ENCODE measurements at regions not wholly inside any gene's neighbourhood (a gene's known extent, or its start where the extent isn't known, plus 50 kb on each side); places are given as distances from the start of the nearest gene placed in this dataset.

DNA sequence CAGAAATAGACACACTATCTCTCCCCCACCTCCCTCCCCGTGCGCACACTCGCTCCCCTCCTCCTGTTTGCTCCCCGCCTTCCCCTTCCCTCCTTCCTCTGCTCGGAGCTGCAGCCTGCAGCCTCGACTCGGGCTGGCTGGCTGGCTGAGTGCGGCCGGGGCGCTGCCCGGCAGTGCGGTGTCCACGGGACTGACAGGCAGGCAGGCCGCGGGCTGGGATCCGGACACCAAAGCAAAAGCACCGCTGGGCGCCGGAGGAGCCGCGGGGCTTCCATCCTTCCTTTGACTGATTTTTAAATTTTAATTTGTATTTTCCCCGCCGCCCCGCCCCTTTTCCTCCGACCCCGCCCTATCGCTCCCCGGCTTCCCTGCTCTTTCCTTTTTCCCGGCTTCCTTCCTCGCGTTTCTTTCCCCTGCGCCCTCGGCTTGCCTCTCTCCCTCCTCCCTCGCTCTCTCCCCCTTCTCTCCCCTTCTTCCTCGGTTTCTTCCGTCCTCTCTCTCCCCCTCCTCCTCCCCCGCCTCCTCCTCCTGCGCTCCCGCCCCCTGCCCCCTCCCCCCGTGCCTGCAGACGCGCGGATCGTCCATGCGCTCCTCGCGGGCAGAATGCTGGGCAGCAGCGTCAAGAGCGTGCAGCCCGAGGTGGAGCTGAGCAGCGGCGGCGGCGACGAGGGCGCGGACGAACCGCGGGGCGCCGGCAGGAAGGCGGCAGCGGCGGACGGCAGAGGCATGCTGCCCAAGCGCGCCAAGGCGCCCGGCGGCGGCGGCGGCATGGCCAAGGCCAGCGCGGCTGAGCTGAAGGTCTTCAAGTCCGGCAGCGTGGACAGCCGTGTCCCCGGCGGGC, 109.4 kb downstream of the NAV1 start:
- peaks cover 0 to 16% (median 9%) of the 10 kb centered on the region in 3 donors for H3K27me3 Mint-ChIP-seq (ENCODE audit: low read depth in 3 of 3)

GRCh38 chr1:201648907-201649721, 110.2 kb downstream of the NAV1 start:
- H3K36me3 Mint-ChIP-seq = no peaks in the 10 kb centered on the region
- H3K27me3 Mint-ChIP-seq (ENCODE audit: low read depth in 3 of 3) = peaks cover 0 to 13% (median 9%) of the 10 kb centered on the region in 3 donors
- no peak for DNase-seq
- H3K4me1 Mint-ChIP-seq = peaks cover 0 to 2% of the 10 kb centered on the region in 2 donors
- H3K9me3 Mint-ChIP-seq = no peaks in the 10 kb centered on the region
- H3K4me3 Mint-ChIP-seq = no peak overlapping the region
- H3K27ac Mint-ChIP-seq = no peak overlapping the region

More for the DNA sequence above, 109.4 kb downstream of the NAV1 start:
- Mint-ChIP-seq H3K4me1 (peaks cover 0 to 2% of the 10 kb centered on the region in 2 donors), H3K4me3 (no peak overlapping the region), H3K36me3 (no peaks in the 10 kb centered on the region), H3K9me3 (no peaks in the 10 kb centered on the region), H3K27ac (no peak overlapping the region)
- DNase-seq = no peak

DNA sequence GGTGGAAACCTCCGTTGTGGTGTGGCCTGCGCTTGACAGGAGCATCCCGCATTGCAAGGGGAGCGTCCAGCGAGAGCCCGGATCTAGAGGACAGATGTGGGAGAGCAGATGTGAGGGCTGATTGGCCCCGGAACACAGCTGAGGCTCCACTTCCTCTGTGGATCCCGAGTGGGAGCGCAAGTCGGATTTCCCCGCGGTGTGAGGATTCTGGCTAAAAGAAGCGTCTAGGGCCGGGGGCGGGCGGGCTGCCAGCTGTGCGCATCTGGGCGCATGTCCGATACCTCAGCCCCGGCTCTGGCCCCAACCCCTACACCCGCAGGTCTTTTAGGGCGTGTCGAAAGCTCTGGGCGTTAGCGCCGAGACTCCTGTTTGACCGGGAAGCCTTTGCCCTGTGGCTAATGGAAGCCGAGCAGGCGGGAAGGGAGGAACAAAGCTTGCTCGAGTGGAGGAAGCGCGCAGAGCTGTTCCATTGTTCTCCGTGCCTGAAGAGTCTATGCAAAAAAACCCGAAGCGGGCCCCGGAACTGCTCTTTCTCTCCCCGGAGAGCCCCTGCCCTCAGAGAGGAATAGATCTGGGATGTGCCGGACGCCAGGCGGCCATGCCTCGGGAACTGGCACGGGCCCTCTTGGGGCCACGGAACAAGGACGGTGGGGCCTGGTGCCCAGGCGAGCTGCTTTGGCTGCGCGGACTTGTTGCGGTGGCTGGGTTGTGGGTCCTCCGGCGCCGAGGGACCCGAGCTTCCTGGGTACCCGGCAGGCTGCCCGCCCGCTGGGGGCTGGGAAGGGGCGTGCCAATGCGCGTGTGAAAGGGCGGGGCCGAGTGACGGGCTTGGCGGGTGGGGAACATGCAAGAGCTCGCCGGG, 111.1 kb downstream of the NAV1 start:
- no peaks in the 10 kb centered on the region for H3K36me3 Mint-ChIP-seq
- no peak for DNase-seq
- H3K27me3 Mint-ChIP-seq (ENCODE audit: low read depth in 3 of 3) = peaks cover 4 to 13% (median 8%) of the 10 kb centered on the region in 3 donors
- H3K27ac Mint-ChIP-seq = no peak overlapping the region
- H3K4me1 Mint-ChIP-seq = peaks cover 0 to 2% of the 10 kb centered on the region in 2 donors
- peak overlapping the region in 1 of 5 donors; percentile 10 for H3K4me3 Mint-ChIP-seq
- no peaks in the 10 kb centered on the region for H3K9me3 Mint-ChIP-seq

DNA sequence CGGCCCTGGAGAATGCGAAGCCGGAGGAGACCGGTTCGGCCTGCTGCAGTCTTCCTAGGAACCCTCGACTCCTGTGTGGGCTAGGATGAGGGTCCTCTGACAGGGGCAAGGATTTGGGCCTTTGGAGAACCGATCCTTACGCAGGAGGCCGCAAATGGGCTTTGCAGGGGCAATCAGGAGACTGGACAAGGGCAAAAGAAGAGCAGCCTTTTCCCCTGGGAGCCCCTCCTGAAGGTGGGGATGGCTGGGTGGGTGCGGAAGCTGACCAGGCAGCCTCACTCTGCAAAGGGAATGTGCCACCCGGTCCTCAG, 111.7 kb downstream of the NAV1 start:
- no peak overlapping the region for H3K4me3 Mint-ChIP-seq
- H3K9me3 Mint-ChIP-seq = no peaks in the 10 kb centered on the region
- DNase-seq = no peak

DNA sequence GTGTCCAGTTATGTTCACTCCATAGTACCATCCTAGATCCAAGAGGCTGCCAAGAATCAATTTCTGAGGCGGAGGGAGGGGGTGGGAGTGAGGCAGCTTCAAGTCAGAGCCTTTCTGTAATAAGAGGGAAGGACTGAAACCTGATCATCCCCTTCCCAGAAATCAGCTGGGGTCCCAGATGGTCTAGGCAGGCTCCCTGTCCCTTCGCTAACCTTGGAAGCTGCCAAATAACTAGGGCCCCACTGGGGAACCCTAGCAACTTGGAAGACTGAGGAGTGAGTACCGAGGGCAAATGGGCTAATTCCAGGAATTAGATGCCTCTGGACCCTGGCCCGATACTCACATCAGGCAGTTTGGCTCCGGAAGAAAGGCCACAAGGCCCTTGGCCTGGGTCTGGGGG, 113.3 kb downstream of the NAV1 start:
- DNase-seq = no peak
- Mint-ChIP-seq H3K4me1 (peaks cover 0 to 2% of the 10 kb centered on the region in 2 donors), H3K4me3 (no peak overlapping the region), H3K27me3 (ENCODE audit: low read depth in 3 of 3) (peaks cover 4 to 13% (median 8%) of the 10 kb centered on the region in 3 donors), H3K9me3 (no peaks in the 10 kb centered on the region), H3K36me3 (no peaks in the 10 kb centered on the region), H3K27ac (no peak overlapping the region)

More for the DNA sequence above, 111.7 kb downstream of the NAV1 start:
- Mint-ChIP-seq H3K4me1 (peaks cover 0 to 2% of the 10 kb centered on the region in 2 donors), H3K27ac (no peak overlapping the region), H3K36me3 (no peaks in the 10 kb centered on the region), H3K27me3 (ENCODE audit: low read depth in 3 of 3) (peaks cover 4 to 13% (median 8%) of the 10 kb centered on the region in 3 donors)

DNA sequence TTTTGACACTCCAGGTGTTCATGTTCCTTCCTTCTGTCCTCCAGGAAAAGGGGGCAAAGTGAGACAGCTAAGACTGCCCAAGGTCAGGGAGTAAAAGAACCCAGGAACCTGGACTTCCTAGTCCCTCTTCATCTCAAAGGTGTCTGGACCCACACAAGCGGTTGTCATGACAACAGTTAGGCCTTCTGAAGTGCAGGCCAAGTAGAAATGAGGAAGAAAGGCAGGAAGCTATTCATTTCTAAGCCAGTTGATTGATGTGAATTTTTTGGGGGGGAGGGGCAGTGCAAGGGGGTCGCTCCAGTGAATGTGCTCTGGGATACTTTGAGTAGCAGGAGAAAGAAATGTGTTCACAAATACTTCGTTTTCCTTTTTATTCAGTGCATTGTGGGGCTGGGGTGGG, 114.3 kb downstream of the NAV1 start:
- Mint-ChIP-seq H3K36me3 (no peaks in the 10 kb centered on the region), H3K4me3 (no peak overlapping the region), H3K9me3 (no peaks in the 10 kb centered on the region), H3K27me3 (ENCODE audit: low read depth in 3 of 3) (peaks cover 4 to 15% (median 5%) of the 10 kb centered on the region in 3 donors), H3K27ac (no peak overlapping the region), H3K4me1 (no peaks in the 10 kb centered on the region)
- DNase-seq = no peak

DNA sequence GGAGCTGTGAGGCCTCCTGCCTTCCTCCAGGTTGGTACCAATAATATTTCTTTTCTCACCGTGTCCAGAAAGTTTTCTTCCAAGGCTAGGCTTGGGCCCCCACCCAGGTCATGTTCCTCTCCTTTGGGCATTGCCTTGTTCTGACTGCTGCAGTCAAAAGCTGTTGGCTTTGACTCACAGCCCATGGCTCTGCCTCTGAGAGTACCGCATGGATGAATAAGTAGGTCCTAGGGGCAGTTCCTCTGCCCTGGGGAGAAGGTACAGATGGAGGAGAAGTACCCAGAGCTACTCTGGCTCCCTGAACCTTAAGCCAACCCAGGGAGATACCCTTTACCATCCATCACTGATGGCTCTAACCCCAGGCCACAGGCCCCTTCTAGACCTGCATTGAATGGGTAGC, 115.0 kb downstream of the NAV1 start:
- no peak overlapping the region for H3K27ac Mint-ChIP-seq
- H3K9me3 Mint-ChIP-seq = no peaks in the 10 kb centered on the region
- H3K27me3 Mint-ChIP-seq (ENCODE audit: low read depth in 3 of 3) = peaks cover 4 to 15% (median 8%) of the 10 kb centered on the region in 3 donors
- no peak for DNase-seq
- no peaks in the 10 kb centered on the region for H3K4me1 Mint-ChIP-seq
- H3K4me3 Mint-ChIP-seq = no peak overlapping the region
- H3K36me3 Mint-ChIP-seq = no peaks in the 10 kb centered on the region

DNA sequence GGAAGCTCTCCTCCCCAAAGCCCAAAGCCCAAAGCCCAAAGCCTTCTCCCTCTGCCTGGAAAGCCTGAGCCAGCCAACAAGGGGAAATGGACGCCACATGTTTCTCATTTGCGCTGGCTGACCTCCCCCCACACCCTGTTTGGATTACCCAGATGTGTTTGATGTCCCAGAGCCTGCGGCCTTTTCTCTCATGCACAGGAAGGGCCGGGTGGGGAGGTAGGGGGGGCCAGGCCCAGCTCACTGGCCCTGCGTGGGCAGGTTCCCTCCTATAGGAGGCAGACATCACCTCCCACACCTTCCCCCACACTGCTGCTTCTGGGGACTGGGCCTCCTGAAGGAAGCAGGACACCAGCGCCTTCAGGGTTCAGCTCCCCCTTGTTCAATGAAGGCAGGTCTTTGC, 116.3 kb downstream of the NAV1 start:
- Mint-ChIP-seq H3K27ac (no peak overlapping the region), H3K4me1 (no peaks in the 10 kb centered on the region), H3K9me3 (no peaks in the 10 kb centered on the region), H3K27me3 (ENCODE audit: low read depth in 3 of 3) (peaks cover 4 to 11% (median 8%) of the 10 kb centered on the region in 3 donors), H3K36me3 (no peaks in the 10 kb centered on the region), H3K4me3 (no peak overlapping the region)
- no peak for DNase-seq

DNA sequence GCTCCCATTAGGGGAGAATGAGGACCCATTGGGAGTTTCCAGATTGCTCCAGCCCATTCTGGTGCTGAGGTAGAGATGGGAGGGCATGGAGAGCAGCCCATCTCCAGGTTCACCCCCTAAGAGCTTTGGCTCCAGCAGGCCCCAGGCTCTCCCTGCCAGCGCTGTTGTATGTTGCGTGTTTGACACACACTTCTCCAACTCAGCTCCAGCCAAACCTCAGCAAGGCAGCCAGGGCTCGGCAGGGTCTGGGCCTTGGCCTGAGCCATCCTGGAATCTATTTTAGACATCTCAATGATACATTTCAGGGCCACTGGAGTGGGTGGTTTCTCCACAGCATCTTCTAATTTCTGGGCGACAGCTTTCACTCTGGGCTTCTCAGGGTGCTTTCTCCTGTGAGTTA, 117.0 kb downstream of the NAV1 start:
- Mint-ChIP-seq H3K27ac (no peak overlapping the region), H3K9me3 (no peaks in the 10 kb centered on the region), H3K4me1 (no peaks in the 10 kb centered on the region), H3K36me3 (no peaks in the 10 kb centered on the region), H3K4me3 (no peak overlapping the region), H3K27me3 (ENCODE audit: low read depth in 3 of 3) (peaks cover 4 to 8% (median 6%) of the 10 kb centered on the region in 3 donors)
- no peak for DNase-seq

DNA sequence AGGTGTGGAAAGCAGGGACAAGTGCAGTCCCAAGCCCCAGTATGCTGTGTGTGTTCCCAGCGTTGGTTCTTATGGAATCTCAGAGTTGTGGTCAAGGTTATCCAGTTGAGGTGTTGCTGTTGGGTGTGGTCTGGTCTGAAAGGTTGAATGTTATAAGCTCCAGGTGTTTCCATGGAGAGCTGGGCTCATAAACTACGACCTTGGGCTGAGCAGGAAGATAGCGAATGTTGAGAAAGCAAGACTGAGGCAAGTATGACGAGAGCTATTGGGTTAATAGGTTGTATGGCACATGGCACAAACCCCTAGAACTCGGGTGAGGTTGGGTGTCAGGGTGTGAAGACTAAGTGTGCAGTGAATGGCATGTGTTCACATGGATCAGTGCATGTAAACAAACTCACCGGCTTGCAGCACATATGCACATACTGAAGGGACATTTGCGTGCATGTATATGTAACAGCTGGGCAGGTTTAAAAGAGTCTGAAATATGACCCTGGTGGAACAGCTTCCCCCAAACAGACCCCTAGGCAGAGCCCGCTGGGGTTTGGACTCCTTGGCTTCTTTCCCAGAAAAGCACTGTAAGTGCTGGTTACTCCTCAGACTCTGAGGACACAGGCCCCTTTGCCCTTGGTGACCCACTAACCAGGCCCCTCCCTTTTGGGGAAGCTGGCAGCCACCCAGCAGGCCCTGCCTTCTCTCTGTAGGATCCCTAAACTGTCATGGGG, 117.5 kb downstream of the NAV1 start:
- no peaks in the 10 kb centered on the region for H3K9me3 Mint-ChIP-seq
- no peaks in the 10 kb centered on the region for H3K4me1 Mint-ChIP-seq
- DNase-seq = no peak
- H3K36me3 Mint-ChIP-seq = no peaks in the 10 kb centered on the region
- H3K4me3 Mint-ChIP-seq = no peak overlapping the region
- no peak overlapping the region for H3K27ac Mint-ChIP-seq
- H3K27me3 Mint-ChIP-seq (ENCODE audit: low read depth in 3 of 3) = peaks cover 4 to 8% (median 6%) of the 10 kb centered on the region in 3 donors

- no peaks in the 10 kb centered on the region for H3K4me1 Mint-ChIP-seq
- no peak overlapping the region for H3K4me3 Mint-ChIP-seq
- H3K27ac Mint-ChIP-seq = no peak overlapping the region
- peaks cover 2 to 4% (median 2%) of the 10 kb centered on the region in 3 donors for H3K27me3 Mint-ChIP-seq (ENCODE audit: low read depth in 3 of 3)
- DNase-seq = no peak
- no peaks in the 10 kb centered on the region for H3K9me3 Mint-ChIP-seq
- no peaks in the 10 kb centered on the region for H3K36me3 Mint-ChIP-seq
Observed at GRCh38 chr1:201659572-201659971, 120.6 kb downstream of the NAV1 start.

DNA sequence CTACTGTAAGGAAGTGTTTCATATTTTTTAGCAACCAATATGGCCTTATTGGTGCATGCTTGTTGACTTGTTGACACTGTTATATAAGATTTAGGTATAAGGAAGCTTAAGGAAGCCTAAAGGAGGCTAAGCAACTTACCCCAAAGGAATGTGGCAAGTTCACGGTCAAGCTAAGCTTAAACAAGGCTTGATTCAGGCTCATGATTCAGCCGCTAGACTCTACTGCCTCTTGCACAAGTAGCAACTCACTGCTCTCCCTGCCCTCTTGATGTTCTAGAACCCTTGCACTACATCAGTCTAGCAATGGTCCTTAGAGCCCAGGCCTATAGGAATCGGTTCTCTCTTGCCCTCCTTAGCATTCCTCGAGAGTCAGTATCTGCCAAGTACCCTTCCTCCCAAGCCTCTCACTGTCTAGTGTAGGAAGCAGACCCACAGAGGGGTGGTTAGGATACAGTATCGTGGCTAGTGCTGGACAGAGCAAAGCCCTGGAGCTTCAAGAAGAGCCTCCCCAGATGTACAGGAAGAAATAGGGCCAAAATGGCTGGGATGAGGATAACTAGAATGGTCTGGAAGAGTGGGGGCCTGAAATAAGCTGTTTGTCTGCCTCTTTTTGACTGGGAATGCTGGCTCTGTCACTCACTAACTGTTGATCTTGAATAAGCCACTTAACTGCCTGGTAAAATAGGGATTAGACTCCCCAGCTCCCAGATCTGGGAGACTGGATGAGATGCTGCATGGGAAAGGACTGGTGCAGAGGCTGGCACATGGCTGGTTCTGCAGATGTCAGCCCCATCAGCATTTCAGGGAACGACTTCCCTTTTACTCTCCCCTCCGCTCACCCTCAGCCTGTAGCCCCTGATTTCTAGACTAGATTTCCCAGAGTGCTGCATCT, 122.2 kb downstream of the NAV1 start:
- no peak overlapping the region for H3K27ac Mint-ChIP-seq
- H3K36me3 Mint-ChIP-seq = no peaks in the 10 kb centered on the region
- H3K27me3 Mint-ChIP-seq (ENCODE audit: low read depth in 3 of 3) = peaks cover 1 to 3% (median 2%) of the 10 kb centered on the region in 3 donors
- H3K4me1 Mint-ChIP-seq = no peaks in the 10 kb centered on the region
- no peak for DNase-seq
- H3K4me3 Mint-ChIP-seq = no peak overlapping the region
- H3K9me3 Mint-ChIP-seq = no peaks in the 10 kb centered on the region
